ENCODE measurements at regions not wholly inside any gene's neighbourhood (a gene's known extent, or its start where the extent isn't known, plus 50 kb on each side); places are given as distances from the start of the nearest gene placed in this dataset.

- TF ChIP-seq CTCF (IDR thresholded peaks at IDR 0.05) (no peak), POLR2A (IDR thresholded peaks at IDR 0.05) (no peak)
Measured at GRCh38 chrY:21705309-21705708, 170.6 kb downstream of the RBMY1A1 start.
